Spleen (tissue), 7 donors: ENCODE measurements at regions not wholly inside any gene's neighbourhood (a gene's known extent, or its start where the extent isn't known, plus 50 kb on each side); places are given as distances from the start of the nearest gene placed in this dataset.

ENCODE experiments used
- CTCF ChIP-seq, 11 experiments: fragments of 200-600 bp in 7 of 11; fragments of 450-650 bp in 4 of 11; sonication (generic) in 4 of 11; IDR thresholded peaks in 8 of 11; conservative IDR thresholded peaks in 3 of 11; 1 replicate in 7 of 11; 2 replicates in 4 of 11; pipeline versions ENCODE4 v1.4.0 to v1.8.0; 2016 to 2021; ENCODE audit warnings: antibody characterized with exemption in 11 of 11, inconsistent platforms in 4 of 11, mild to moderate bottlenecking in 1 of 11
- POLR2A ChIP-seq, 3 donors: fragments of 450-650 bp; IDR thresholded peaks; one replicate each; pipeline ENCODE4 v1.5.1; 2017; ENCODE audit warnings: antibody characterized with exemption in 3 of 3, mild to moderate bottlenecking in 1 of 3
- POLR2AphosphoS5 ChIP-seq, 3 donors: sonication (generic); formaldehyde crosslinking; IDR thresholded peaks; one replicate each; pipeline ENCODE4 v1.5.1; 2017; ENCODE audit warnings: antibody characterized with exemption in 3 of 3
- donor health status: DM: no; HTN: no; CAD: no; lungs with moderate emphysema.
- donor health status: DM: no; HTN: no; CAD: no.
- donor health status: DM: no; HTN: no; CAD: no.

GRCh38 chr10:89836840-89837164, 135.4 kb downstream of the KIF20B start:
- TF ChIP-seq CTCF (IDR thresholded peaks at IDR 0.05 in 8 of 11, conservative IDR thresholded peaks at IDR 0.05 in 3 of 11), result no peak
- no peak for TF ChIP-seq POLR2AphosphoS5 (IDR thresholded peaks at IDR 0.05)
- no peak for TF ChIP-seq POLR2A (IDR thresholded peaks at IDR 0.05)
